HG03039 (cell line): ENCODE measurements at regions not wholly inside any gene's neighbourhood (a gene's known extent, or its start where the extent isn't known, plus 50 kb on each side); places are given as distances from the start of the nearest gene placed in this dataset.

ENCODE experiments used
- ATAC-seq: cut with Tn5 transposase; IDR thresholded peaks from one replicate; pipeline ENCODE4 v1.9.1; 2021; ENCODE audit warnings: mild to moderate bottlenecking, moderate library complexity; ENCODE audit not compliant: unreplicated experiment

DNA sequence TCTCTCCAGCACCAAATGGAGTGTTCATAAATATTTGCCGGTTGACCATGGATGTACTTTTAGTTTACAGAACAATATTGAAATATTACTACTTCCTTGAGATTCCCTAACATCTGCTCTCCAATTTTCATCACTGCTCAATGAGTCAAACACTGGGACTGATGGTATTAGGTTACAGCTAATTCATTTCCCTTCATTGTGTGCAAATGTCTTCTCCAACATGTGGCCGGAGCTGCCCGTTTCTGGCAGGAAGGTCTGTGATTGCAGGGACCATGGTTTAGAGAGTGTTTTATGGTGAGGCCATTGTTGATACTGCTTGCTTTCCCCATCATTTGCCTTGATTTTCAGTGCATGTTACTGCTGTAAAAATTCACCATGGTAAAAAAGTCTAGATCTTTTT, 209.3 kb downstream of the HS3ST3B1 start:
- ATAC-seq = no peak

DNA sequence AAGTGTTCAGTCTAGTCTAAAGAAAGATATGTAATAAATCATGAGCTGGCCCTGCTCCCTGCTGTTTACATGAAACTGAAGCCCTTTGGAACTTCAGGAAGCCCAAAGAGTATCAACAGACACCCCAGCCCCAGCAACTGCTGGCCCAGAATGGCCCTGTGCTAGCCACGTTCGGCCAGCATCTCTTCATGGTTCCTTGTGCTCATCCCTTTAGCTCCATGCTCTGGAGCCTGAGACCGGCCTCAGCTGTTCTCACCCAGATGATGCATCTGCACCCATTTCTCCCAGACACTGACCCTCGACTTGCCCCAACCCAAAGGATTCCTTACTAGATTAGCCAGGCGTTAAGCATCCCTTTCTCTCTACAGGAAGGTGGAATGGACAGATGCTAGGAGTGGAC, 207.3 kb downstream of the HS3ST3B1 start:
- ATAC-seq = no peak

DNA sequence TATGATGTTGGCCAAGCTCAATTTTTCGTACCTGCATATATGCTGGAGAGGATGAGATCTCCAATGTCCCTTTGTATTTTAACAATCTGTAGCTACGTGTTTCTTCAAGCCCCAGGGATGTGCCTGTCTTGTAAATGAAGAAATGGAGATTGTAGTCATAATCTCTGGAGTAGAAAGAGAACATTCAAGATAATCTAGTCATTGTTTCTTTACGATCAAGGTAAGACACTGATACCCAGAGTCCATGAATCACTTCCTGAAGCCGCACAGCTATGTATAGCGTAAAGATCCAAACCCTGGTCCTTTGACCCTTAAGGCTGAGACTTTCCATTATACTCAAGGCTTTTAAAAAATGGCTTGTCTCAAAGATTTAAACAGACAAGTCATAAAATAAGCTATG, 205.5 kb downstream of the HS3ST3B1 start:
- no peak for ATAC-seq

DNA sequence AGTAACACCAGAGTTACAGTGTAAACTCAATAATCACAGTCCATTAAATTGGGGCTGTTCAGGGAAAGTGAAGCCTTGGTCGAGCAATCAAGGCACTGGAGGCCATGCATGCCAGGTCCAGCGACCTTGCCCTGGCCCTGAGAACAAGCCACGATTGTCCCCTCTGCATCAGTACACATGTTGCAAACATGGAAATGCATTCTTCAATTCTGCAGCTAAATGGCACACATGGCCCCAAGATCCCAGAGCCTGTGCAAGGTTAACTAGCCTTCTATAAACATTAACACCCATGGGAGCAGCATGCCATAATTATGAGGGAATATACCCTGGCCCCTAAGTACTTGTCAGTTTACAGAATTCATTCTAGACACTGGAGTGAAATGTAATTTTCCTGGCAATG, 204.7 kb downstream of the HS3ST3B1 start:
- ATAC-seq = no peak

DNA sequence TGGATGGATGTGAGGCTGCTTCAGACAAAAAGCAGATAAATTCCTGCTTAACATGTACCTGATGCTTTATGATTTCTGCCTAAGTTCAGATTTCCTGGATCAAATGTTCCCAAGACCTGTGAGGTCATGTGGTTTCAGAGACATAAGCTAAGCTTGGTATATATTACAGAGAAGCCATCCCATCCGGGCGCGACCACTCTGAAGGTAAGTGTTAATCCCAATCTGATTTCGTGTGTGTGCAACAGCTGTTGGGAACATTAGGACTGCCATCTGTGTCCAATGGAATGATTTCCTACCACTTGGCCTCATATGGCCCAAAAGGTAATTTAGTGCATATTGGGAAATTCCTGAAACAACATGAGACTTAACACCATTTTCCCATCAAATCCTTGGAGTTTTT, 199.1 kb downstream of the HS3ST3B1 start:
- ATAC-seq = no peak

DNA sequence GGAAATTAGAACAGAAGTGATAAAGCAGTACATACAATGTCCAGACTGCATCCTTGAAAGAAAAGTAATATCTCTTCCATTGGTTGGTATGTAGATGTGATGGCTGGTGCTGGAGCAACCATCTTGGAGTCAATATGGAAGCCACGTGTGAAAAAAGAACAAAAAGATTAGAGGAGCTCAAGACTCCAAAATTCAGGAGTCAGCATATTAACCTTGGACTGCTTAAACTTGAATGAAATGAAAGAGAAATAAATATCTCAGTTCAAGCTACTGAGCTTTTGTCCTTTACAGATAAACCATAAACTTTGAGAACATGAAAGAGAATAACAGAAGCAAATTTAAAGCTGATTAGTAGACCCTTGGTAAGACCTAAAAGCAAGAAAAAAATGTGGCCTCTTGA, 197.9 kb downstream of the HS3ST3B1 start:
- no peak for ATAC-seq

DNA sequence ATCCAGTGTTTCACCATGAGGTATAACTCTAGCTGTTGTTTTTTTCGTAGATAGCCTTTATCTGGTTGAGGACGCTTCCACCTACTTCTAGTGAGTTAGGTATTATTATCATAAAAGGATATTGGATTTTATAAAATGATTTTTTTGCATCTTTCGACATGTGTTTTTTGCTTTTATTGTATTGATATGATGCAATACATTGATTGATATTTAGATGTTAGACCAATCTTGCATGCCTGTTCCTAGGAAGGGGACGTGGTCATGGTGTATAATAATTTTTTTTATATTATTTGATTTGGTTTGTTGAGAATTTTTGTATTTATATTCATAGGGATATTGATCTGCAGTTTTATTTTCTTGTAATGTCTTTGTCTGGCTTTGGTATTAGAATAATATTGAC, 193.3 kb downstream of the HS3ST3B1 start:
- no peak for ATAC-seq

DNA sequence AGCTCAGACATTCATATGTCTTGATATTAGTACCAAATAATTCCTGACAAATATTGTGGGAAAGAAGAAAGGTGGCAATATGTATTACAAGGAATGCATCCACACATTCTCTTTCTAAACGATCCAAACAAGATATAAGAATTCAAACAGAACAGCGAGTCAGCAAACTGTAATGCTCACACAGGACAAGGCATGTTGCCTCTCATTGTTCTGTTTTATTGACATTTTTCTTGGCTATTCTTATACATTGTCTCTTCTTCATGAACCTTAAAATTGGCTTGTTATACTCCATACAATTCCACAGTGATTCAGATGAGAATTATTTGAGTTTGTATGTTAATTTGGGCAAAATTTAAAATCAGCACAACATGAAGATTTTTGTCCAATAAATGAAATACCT, 189.1 kb downstream of the HS3ST3B1 start:
- no peak for ATAC-seq

DNA sequence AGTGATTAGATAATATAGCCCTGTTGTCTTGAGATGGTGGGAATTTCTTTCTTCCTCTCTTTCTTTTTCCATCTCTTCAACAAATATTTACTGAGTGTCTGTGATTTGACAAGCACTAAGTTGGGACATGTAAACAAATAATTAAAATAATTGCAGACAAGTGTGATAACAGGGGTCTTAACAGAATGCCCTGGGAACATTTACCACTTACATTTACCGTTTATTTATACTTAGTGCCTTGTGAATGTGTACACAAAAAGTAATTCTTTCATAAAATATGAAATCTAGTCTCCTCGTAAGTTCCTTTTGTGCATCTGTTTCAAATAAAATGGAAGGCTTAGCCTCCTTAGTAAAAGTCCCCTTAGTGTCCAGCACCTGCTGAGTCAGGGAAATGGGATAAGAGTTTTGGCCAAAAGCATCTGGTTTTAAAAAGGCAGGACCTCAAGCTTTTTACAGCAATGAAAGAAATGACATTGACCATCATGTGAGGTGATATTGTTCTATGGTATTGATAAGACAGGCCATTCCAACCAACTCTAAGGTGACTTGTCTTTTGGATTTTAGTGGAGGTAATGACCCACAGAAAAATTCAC, 188.2 kb downstream of the HS3ST3B1 start:
- no peak for ATAC-seq

DNA sequence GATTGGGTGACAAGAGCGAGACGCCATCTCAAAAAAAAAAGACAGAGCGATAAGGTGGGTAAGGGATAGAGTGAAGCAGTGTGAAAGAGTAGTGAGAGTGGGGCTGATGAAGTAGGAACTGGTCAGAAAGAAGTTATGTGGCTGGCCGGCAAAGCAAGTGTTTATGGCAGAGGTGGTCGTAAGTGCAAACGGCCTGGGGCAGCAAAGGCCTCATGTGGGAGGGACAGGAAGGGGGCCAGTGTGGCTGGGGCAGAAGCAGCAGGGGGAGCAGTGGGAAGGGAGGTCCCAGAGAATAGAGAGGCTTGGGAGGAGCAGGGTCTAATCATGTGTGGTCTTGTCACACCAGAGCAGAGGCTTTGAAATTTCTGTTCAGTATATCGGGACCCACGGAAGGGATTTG, 186.2 kb downstream of the HS3ST3B1 start:
- no peak for ATAC-seq

DNA sequence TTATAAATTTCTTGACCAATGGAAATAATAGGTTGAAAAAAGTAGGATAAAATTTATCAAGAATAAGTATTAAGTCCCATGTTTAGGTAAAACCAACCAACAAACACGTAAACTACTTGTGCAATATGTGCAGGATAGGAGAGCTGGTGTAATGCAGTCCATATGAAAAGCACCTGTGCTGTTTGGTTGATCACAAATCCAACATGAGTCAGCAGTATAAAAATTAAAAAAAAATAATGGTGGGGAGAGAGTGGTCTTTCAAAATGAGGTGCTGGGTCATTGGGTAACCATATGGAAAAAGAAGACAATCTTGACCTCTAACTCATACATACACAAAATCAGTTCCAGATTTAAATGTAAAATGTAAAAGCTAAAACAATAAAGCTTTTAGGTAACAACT, 181.8 kb downstream of the HS3ST3B1 start:
- ATAC-seq = no peak

DNA sequence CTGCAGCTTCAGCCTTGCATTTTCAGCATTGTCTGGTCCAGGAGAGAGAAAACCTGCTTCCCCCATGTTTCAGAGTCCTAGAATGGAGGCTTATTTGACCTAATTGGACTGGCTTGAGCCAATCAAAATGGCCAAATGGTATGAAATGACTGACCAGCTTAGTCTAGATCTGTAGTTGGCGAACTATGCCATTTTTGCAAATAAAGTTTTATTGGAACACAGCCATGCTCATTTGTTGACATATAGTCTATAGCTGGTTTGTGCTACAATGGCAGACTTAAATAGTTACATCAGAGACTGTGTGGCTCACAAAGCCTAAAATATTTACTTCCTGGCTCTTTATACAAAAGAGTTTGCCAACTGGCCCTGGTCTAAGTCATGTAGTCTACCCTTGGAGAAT, 180.8 kb downstream of the HS3ST3B1 start:
- no peak for ATAC-seq

DNA sequence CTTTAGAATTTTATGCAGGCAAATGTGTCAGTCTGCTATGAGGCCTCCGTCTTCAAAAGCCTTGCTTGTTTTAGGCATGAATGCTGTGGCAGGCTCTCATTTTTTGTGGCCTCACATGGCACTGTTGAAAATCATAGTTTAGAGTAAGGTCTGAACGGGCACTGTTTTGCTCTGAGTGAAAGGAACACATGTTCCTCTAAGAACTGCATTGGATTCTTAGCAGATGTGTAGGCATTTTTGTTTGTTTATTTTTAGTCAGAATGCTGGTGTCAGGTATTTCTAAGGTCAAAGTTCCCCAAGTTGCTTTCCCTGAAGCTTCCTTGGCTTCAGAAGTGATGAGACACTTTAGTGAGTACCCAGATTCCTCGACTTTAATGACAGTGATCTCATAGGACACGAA, 173.7 kb downstream of the HS3ST3B1 start:
- no peak for ATAC-seq

DNA sequence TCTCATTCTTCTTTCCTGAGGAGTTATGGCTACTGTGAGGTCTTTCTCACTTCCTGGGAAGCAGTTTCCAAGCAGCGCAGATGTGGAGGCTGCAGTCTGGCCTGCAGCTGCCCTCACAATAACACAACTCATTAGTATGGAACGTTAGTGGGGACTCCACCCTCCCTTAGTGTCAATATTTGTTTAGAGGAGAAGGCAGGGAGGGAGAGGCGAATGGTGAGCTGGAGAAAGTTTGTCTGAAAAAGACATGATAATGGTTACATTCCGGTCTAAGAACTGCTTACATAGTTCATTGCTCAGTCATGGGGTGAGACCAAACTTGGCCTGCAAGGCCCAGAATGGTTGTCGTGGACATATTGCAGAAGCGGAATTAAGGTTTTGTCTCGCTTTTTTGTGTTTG, 170.2 kb downstream of the HS3ST3B1 start:
- ATAC-seq = no peak

DNA sequence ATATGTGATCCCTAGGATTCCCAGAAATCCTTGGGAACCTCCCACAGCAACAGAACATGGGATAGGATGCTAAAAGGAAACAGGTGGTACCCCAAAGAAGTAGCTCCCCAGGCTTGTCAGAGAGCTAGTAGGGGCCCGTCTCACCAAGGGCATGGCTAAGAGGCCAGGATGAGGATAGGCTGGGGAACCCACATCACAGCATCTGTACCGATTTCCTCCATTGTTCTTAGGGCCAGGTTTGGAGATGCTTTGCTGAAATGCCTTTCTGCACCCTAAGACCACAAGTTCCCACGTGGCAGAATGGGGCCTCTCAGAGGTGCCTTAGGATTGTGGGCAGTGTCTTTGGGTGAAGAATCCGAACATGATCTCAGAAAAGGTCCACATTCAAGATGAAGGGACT, 169.5 kb downstream of the HS3ST3B1 start:
- ATAC-seq = no peak

DNA sequence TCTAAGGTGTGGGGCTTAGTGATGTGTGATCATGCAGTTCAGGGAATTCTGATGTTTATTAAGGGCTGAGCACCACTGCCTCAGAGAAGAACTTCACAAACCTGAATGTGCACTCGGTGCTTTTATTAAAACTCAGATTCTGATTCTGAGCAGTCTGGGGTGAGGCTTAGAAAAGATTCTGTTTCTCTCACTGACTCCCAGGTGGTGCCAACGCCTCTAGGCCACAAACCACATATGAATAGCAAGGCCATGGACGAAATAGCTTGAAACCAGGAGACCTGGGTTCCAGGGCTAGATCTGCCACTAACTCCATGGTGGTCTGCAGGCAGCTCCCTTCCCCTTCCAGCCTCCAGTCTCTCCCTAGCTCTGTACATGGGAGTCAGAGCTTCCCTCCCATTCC, 169.1 kb downstream of the HS3ST3B1 start:
- no peak for ATAC-seq

DNA sequence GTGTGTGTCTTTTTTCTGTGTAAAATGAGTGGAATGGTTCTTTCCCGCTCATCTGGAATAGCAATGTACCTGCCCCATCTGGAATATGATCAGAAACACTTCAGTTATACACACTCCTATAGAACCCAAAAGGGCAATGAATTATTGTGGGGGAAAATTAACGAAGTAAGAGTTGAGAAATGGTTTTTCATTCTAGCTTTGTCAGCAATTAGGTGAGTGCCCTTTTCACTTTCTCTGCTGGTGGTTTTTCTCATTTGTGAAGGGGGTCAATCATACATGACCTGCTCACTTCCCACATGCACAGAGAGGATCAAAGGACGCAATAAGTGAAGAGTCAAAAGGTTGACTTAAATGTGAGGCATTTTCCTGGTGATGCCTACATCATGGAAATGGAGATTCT, 168.0 kb downstream of the HS3ST3B1 start:
- no peak for ATAC-seq

DNA sequence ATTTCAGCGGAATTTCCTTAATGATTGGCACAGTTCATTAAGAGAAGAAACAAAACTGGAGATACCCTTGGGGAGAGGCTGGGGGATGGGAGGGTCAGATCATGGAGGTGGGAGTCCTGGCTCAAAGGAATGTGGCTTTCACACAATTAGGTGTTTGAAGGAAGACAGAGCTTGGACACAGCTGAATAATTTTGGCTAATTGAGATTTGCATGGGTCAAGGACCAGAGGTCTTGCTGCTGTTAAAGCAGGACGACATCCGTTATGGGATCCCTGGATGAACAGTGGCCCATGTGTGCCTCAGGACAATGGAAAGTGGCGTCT, 160.3 kb downstream of the HS3ST3B1 start:
- no peak for ATAC-seq

DNA sequence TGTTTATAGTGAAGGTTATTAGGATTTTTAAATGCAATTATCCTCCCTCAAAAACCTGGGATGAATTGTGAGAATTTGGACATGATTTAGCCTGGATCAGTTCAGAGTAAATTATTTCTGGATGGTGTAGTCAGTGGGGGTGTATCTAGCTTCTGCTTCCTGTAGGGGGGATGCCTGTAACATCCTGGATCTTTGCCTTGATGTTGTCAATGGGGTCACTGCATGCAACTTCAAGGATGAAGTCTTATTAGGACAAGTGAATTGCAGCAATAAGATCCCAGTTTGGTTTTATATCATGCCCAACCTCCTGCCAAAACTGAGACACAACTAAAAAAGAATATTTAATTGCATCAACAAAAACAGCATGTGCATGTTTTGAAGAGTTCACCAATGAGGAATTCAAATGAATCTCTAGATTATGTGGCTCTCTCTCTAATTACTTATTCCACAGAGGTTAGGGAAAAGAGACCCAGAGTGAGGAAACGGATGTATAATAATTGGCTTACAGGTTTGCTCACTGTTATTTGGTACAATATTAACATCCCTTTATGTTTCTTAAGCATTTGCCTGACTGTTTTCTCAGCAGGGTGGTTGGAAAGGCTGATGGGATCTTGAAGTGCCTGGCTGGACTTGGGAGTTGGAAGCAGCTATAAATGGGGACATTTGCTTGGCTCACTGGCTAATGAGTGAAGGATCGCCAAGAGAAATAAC, 159.8 kb downstream of the HS3ST3B1 start:
- ATAC-seq = no peak

DNA sequence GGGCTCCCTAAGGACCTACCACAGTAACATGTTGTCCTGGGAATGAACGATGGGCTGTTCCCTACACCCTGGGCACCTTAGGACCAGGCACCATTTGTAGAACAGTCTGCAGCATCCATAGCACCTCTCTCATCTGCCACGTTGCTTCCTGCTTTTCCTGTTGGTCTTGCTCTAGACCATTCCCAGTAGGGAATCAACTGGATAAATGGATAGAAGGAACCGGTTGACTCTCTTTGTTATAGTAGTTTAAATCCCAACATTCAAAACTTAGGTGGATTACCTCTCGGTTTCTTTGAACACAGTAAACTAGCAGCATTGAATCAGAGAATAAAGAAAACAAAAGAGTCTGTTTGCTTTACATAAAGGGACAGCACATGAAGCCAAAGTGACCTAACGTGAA, 159.1 kb downstream of the HS3ST3B1 start:
- ATAC-seq = no peak

DNA sequence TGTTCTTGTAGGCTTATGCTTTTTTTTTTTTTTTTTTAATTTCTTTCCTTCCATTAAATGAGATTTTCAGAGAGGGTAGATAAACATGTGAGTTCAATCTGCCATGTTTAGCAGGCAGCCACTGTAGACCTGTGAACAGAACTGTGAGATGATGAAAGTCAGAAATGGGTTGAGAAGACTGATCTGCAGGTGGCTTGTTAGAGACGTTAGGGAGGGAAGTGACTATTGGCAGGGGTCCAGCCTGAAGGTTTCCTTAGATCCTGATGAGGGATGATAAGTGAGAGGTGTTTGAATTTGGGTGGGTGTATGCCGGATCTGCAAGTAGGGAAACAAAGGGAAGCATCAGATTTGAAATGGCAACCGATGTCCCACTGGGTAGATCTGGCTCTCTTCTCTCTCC, 157.8 kb downstream of the HS3ST3B1 start:
- ATAC-seq = no peak

DNA sequence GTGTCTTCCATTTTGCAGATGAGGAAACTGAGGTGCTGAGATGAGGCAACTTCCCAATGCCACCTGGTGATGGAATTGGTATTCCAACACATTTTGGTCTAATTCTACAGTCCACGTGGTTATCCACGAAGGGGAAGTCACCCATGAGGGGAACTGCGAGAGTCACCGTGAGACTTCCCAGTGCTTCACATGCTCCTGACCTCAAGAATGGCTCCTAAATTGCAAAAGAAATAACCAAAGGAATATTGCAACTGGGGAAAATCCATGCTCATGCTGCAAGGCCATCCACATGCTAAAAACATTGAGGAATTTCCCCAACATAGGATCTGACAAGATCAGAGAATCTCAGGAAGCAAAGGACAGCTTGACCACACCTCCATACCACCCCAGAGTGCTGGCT, 153.9 kb downstream of the HS3ST3B1 start:
- no peak for ATAC-seq

DNA sequence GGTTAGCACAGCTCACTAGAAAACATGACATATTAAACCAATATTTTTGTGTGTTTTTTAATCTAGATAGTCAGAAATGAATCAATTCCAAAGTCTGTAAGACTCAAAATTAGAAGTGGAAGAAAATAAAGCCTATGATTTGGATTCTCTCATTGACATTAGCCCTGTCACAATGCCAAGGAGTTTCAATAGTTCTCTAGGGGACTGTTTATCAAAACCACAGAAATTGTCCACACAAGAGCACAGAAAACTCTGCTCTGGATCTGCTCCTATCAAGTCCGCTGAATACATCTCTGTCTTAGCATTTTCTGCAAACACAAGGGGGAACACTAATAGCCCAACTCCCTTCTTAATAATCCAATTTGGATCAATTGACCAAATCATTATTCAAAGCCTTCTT, 152.0 kb downstream of the HS3ST3B1 start:
- no peak for ATAC-seq
